SK-N-SH treated with all-trans-retinoic acid at 6 μM for 48 hours (cell line): ENCODE measurements at regions not wholly inside any gene's neighbourhood (a gene's known extent, or its start where the extent isn't known, plus 50 kb on each side); places are given as distances from the start of the nearest gene placed in this dataset.

ENCODE experiments used
- ATAC-seq: fragments of 200-7000 bp; cut with Tn5 transposase; 3 replicates; pipeline ENCODE4 v1.9.1; 2020; ENCODE audit warnings: mild to moderate bottlenecking, moderate library complexity
- ARNTL ChIP-seq: fragments of 450-650 bp; formaldehyde crosslinking; IDR thresholded peaks from 2 replicates; pipeline ENCODE4 v1.5.0; 2020; ENCODE audit warnings: low read depth, mild to moderate bottlenecking, moderate library complexity, borderline replicate concordance
- BACH2 ChIP-seq: fragments of 250-450 bp; sonication (Bioruptor Pico); IDR thresholded peaks from 2 replicates; pipeline ENCODE4 v1.9.0; 2021; ENCODE audit warnings: mild to moderate bottlenecking, borderline replicate concordance
- CREB5 ChIP-seq: fragments of 250-450 bp; sonication (Bioruptor Pico); IDR thresholded peaks from 2 replicates; pipeline ENCODE4 v1.5.1; 2020; ENCODE audit warnings: low read depth, mild to moderate bottlenecking, moderate library complexity
- CSDC2 ChIP-seq: fragments of 250-450 bp; sonication (Bioruptor Pico); IDR thresholded peaks from 2 replicates; pipeline ENCODE4 v1.5.0; 2020; ENCODE audit warnings: mild to moderate bottlenecking, moderate library complexity
- ESRRG ChIP-seq: fragments of 250-450 bp; sonication (Bioruptor Pico); IDR thresholded peaks from 2 replicates; pipeline ENCODE4 v1.6.1; 2021; ENCODE audit warnings: mild to moderate bottlenecking
- GLIS3 ChIP-seq: fragments of 250-450 bp; sonication (Bioruptor Pico); IDR thresholded peaks from 2 replicates; pipeline ENCODE4 v1.5.0; 2020; ENCODE audit warnings: mild to moderate bottlenecking, moderate library complexity
- ISL1 ChIP-seq: fragments of 250-450 bp; sonication (Bioruptor Pico); IDR thresholded peaks from 2 replicates; pipeline ENCODE4 v2.1.2; 2022; ENCODE audit warnings: mild to moderate bottlenecking, moderate library complexity
- OSR1 ChIP-seq: fragments of 250-450 bp; sonication (Bioruptor Pico); IDR thresholded peaks from 2 replicates; pipeline ENCODE4 v1.8.0; 2022; ENCODE audit warnings: moderate library complexity, mild to moderate bottlenecking, inconsistent platforms
- PATZ1 ChIP-seq: fragments of 250-450 bp; sonication (Bioruptor Pico); IDR thresholded peaks from 2 replicates; pipeline ENCODE4 v1.8.0; 2020; ENCODE audit warnings: mild to moderate bottlenecking, moderate library complexity, borderline replicate concordance
- PPARA ChIP-seq: fragments of 250-450 bp; sonication (Bioruptor Pico); IDR thresholded peaks from 2 replicates; pipeline ENCODE4 v1.5.0; 2020; ENCODE audit warnings: mild to moderate bottlenecking, borderline replicate concordance
- RARB ChIP-seq: fragments of 250-450 bp; sonication (Bioruptor Pico); IDR thresholded peaks from 2 replicates; pipeline ENCODE4 v1.8.0; 2021; ENCODE audit warnings: mild to moderate bottlenecking, moderate library complexity
- SNAI2 ChIP-seq: fragments of 250-450 bp; sonication (Bioruptor Pico); IDR thresholded peaks from 2 replicates; pipeline ENCODE4 v1.5.0; 2020; ENCODE audit warnings: mild to moderate bottlenecking, moderate library complexity
- TCF4 ChIP-seq: fragments of 250-450 bp; sonication (Bioruptor Pico); IDR thresholded peaks from 2 replicates; pipeline ENCODE4 v1.8.0; 2021; ENCODE audit warnings: mild to moderate bottlenecking, moderate library complexity, borderline replicate concordance
- TOX ChIP-seq: fragments of 250-450 bp; sonication (Bioruptor Pico); IDR thresholded peaks from 2 replicates; pipeline ENCODE4 v1.8.0; 2021; ENCODE audit warnings: mild to moderate bottlenecking, moderate library complexity, borderline replicate concordance
- TSHZ2 ChIP-seq: fragments of 250-450 bp; sonication (Bioruptor Pico); IDR thresholded peaks from 2 replicates; pipeline ENCODE4 v1.5.0; 2020; ENCODE audit warnings: mild to moderate bottlenecking, moderate library complexity
- ZC3H10 ChIP-seq: fragments of 250-450 bp; sonication (Bioruptor Pico); IDR thresholded peaks from 2 replicates; pipeline ENCODE4 v1.5.1; 2021; ENCODE audit warnings: mild to moderate bottlenecking, moderate library complexity
- ZFP3 ChIP-seq: fragments of 250-450 bp; sonication (Bioruptor Pico); IDR thresholded peaks from 2 replicates; pipeline ENCODE4 v1.5.0; 2020; ENCODE audit warnings: mild to moderate bottlenecking, moderate library complexity
- ZFP30 ChIP-seq: fragments of 450-650 bp; formaldehyde crosslinking; IDR thresholded peaks from 2 replicates; pipeline ENCODE4 v1.5.0; 2022; ENCODE audit warnings: mild to moderate bottlenecking, moderate library complexity
- ZNF565 ChIP-seq: fragments of 450-650 bp; formaldehyde crosslinking; conservative IDR thresholded peaks from 2 replicates; pipeline ENCODE4 v1.5.0; 2020; ENCODE audit warnings: low read depth, mild to moderate bottlenecking, moderate library complexity
- ZNF70 ChIP-seq: fragments of 450-650 bp; formaldehyde crosslinking; IDR thresholded peaks from 2 replicates; pipeline ENCODE4 v1.5.0; 2020; ENCODE audit warnings: mild to moderate bottlenecking, moderate library complexity
- ZNF8 ChIP-seq: fragments of 450-650 bp; formaldehyde crosslinking; IDR thresholded peaks from 2 replicates; pipeline ENCODE4 v1.5.0; 2020; ENCODE audit warnings: mild to moderate bottlenecking, moderate library complexity

- TF ChIP-seq RARB (CRISPR knock-in tag): no peak
- TF ChIP-seq SNAI2 (CRISPR knock-in tag): no peak
- TF ChIP-seq ZNF8 (CRISPR knock-in tag): no peak
- TF ChIP-seq ZFP3 (CRISPR knock-in tag): no peak
- TF ChIP-seq TOX: no peak
- TF ChIP-seq ISL1 (CRISPR knock-in tag): no peak
- TF ChIP-seq ZFP30 (CRISPR knock-in tag): no peak
- TF ChIP-seq TSHZ2 (CRISPR knock-in tag): no peak
- no peak for ATAC-seq
Observed at GRCh38 chr18:38007676-38008330, 442.2 kb upstream of the CELF4 start.

GRCh38 chr18:38007026-38007425 lies 441.4 kb upstream of the CELF4 start:
- TF ChIP-seq TOX (no peak), ESRRG (no peak), CREB5 (CRISPR knock-in tag) (no peak), ZNF565 (CRISPR knock-in tag) (no peak), SNAI2 (CRISPR knock-in tag) (no peak), ZNF70 (no peak), BACH2 (CRISPR knock-in tag) (no peak), PPARA (CRISPR knock-in tag) (no peak), PATZ1 (CRISPR knock-in tag) (no peak), ZFP3 (CRISPR knock-in tag) (no peak), RARB (CRISPR knock-in tag) (no peak)
- no peak for ATAC-seq

GRCh38 chr18:38006541-38006940 lies 440.9 kb upstream of the CELF4 start:
- TF ChIP-seq SNAI2 (CRISPR knock-in tag) (no peak), ZC3H10 (CRISPR knock-in tag) (no peak), PPARA (CRISPR knock-in tag) (no peak), ZFP3 (CRISPR knock-in tag) (no peak), ARNTL (CRISPR knock-in tag) (no peak), ISL1 (CRISPR knock-in tag) (no peak), TOX (no peak), BACH2 (CRISPR knock-in tag) (no peak), CREB5 (CRISPR knock-in tag) (no peak), ESRRG (no peak), PATZ1 (CRISPR knock-in tag) (no peak), CSDC2 (CRISPR knock-in tag) (no peak), GLIS3 (no peak), TCF4 (CRISPR knock-in tag) (no peak), TSHZ2 (CRISPR knock-in tag) (no peak), OSR1 (CRISPR knock-in tag) (no peak), RARB (CRISPR knock-in tag) (no peak)
- no peak for ATAC-seq
